Mesothelial cell of epicardium (in vitro differentiated cells): ENCODE measurements at regions not wholly inside any gene's neighbourhood (a gene's known extent, or its start where the extent isn't known, plus 50 kb on each side); places are given as distances from the start of the nearest gene placed in this dataset.

ENCODE experiments used
- DNase-seq, 2 experiments: peaks; one replicate each; pipeline ENCODE4 v3.0.0; 2021; ENCODE audit warnings: low spot score in 2 of 2; ENCODE audit not compliant: unreplicated experiment in 2 of 2
- H3K27ac Mint-ChIP-seq: 2 replicates; pipeline ENCODE4 v1.8.0; 2021; ENCODE audit warnings: mixed read lengths
- H3K27me3 Mint-ChIP-seq: 2 replicates; pipeline ENCODE4 v1.8.0; 2021; ENCODE audit warnings: low read depth, mixed read lengths
- H3K36me3 Mint-ChIP-seq: 2 replicates; pipeline ENCODE4 v1.8.0; 2021; ENCODE audit warnings: mixed read lengths
- H3K4me1 Mint-ChIP-seq: 2 replicates; pipeline ENCODE4 v1.8.0; 2021; ENCODE audit warnings: mixed read lengths
- H3K4me3 Mint-ChIP-seq: 2 replicates; pipeline ENCODE4 v1.8.0; 2021; ENCODE audit warnings: mild to moderate bottlenecking, moderate library complexity, mixed read lengths
- H3K9me3 Mint-ChIP-seq: 2 replicates; pipeline ENCODE4 v1.8.0; 2021; ENCODE audit warnings: mixed read lengths
- TF ChIP-seq, protein P1 (sequence below): fragments of 200-600 bp; sonication (generic); IDR thresholded peaks from one replicate; pipeline ENCODE4 v1.5.0; 2021; ENCODE audit warnings: antibody characterized with exemption; ENCODE audit not compliant: unreplicated experiment

DNA sequence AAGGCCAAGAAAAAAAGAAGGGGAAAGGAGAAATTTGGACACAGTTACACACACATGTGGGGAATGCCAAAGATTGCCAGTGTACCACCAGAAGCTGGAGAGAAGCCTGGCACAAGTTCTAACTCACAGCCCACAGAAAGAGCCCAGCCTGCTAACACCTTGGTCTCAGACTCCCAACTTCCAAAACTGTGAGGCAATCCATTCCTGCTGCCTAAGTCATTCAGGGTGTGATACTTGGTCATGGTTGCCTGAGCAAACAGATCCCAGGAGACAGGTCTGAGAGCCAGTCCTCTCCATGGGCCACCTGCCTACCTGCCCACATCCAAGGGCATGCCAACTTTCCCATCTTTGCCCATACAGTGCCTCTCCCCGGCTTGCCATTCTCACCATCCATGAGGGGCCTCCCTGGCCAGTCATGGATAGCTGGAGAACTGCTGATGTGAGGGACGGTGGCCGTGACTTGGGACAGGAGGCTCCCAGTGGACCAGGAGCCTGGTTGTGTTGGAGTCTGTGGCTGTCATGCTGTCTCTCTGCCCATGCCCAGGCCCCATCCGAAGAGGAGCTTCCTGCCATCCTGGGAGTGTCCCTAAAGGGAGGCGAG is 198.0 kb upstream of the RTL1 start:
- no peaks in the 10 kb centered on the region for H3K27me3 Mint-ChIP-seq
- H3K27ac Mint-ChIP-seq, result no peak overlapping the region
- no peaks in the 10 kb centered on the region for H3K4me1 Mint-ChIP-seq
- H3K4me3 Mint-ChIP-seq, result no peak overlapping the region
- TF ChIP-seq, protein P1, sequence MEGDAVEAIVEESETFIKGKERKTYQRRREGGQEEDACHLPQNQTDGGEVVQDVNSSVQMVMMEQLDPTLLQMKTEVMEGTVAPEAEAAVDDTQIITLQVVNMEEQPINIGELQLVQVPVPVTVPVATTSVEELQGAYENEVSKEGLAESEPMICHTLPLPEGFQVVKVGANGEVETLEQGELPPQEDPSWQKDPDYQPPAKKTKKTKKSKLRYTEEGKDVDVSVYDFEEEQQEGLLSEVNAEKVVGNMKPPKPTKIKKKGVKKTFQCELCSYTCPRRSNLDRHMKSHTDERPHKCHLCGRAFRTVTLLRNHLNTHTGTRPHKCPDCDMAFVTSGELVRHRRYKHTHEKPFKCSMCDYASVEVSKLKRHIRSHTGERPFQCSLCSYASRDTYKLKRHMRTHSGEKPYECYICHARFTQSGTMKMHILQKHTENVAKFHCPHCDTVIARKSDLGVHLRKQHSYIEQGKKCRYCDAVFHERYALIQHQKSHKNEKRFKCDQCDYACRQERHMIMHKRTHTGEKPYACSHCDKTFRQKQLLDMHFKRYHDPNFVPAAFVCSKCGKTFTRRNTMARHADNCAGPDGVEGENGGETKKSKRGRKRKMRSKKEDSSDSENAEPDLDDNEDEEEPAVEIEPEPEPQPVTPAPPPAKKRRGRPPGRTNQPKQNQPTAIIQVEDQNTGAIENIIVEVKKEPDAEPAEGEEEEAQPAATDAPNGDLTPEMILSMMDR, result no peak
- peaks cover 17% of the 10 kb centered on the region for H3K9me3 Mint-ChIP-seq
- H3K36me3 Mint-ChIP-seq, result no peaks in the 10 kb centered on the region
- no peak for DNase-seq

DNA sequence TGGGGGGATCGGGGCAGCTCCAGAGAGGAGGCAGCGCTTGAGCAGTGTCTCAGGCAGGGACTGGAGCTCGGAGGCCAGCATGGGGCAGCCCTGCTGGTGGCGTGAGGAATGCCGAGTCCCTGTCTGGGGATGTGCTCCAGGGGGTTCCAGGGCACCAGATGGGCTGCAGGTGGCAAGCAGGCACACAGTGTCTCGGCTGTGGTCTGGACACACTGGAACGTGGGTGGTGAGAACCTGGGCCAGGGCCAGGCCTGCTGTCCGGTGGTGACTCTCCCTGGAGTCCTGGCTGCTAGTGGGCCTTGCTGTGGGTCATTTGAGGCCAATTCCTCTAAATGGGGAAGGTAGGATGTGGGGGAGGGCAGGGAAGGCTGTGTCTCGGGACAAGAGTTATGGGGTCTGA is 199.4 kb upstream of the RTL1 start:
- H3K27ac Mint-ChIP-seq, result no peak overlapping the region
- peak in 1 of 2 experiments; percentile 28 for DNase-seq
- H3K9me3 Mint-ChIP-seq, result peaks cover 30% of the 10 kb centered on the region
- no peak overlapping the region for H3K4me3 Mint-ChIP-seq
- no peaks in the 10 kb centered on the region for H3K36me3 Mint-ChIP-seq
- no peaks in the 10 kb centered on the region for H3K4me1 Mint-ChIP-seq
- H3K27me3 Mint-ChIP-seq, result no peaks in the 10 kb centered on the region
- TF ChIP-seq, protein P1, result no peak

DNA sequence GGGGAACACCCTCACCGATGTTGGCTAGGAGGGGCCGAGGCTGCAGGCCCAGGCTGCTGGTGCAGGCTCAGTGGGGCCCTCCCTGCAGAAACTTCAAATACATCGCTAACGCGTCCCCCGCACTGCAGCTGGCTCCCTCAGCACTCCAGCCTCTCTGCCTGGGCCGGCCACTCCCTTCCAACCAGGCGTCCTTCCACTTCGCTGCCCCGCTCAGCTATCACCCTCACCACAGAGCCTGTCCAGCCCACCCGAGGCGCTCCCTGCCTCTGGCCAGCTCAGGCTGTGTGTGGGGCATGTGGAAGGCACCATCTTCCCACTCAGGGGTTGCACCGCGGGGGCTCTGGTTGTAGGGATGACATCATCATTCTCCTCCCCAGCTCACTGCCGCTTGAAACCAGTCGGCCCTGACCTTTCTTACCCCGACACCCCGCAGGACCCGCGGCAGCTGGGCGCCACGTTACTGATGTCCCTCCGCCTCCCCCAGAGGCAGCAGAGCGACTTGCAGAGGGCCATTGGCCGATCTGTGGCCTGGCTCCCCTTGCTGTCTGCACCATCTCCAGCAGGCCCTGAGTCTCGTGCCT is 199.9 kb upstream of the RTL1 start:
- DNase-seq, result peak in 1 of 2 experiments; percentile 37
- TF ChIP-seq, protein P1, result no peak
- Mint-ChIP-seq H3K4me1 (no peaks in the 10 kb centered on the region), H3K27me3 (no peaks in the 10 kb centered on the region), H3K4me3 (no peak overlapping the region), H3K9me3 (peaks cover 31% of the 10 kb centered on the region), H3K36me3 (no peaks in the 10 kb centered on the region), H3K27ac (no peak overlapping the region)

DNA sequence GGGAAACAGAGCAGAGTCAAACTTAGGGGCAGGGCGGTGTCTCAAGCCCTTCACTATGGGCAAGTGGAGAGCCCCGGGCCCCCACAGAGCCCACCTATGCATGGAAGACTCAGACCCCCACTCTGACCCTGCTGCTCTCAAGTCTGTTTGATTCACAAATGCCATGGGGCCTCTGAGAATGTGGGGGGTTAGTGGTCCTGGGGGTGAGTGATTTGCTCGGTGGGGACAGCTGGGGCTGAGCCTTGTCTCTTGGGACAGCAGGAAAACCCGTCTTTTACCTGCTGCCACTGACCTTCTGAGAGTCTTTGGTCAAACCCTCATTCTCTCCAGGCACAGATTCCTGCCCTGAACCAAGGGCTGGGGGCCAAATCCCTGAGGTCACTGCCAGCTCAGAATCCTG is 201.0 kb upstream of the RTL1 start:
- no peak for DNase-seq
- Mint-ChIP-seq H3K36me3 (no peaks in the 10 kb centered on the region), H3K27me3 (no peaks in the 10 kb centered on the region), H3K4me3 (no peak overlapping the region), H3K4me1 (no peaks in the 10 kb centered on the region), H3K27ac (no peak overlapping the region), H3K9me3 (peaks cover 27% of the 10 kb centered on the region)
- TF ChIP-seq, protein P1, result no peak

DNA sequence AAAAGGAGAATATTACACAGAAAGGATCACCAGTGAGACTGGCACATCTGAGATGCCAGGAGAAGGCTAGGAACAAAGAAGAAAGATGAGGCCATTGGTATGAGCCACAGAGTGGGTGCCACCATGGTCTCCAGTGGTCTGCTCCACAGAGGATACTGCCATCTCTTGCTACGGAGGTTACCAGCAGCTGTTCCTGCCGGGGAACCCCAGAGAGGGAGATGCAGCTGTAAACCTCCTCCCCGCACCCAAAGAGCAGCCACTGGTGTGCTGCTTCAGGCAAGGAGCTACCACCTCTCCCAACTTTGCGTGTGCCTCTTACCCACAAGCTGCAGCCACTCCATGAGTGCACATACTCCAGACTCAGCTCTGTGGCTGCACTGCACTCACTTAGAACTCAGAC is 201.5 kb upstream of the RTL1 start:
- DNase-seq, result no peak
- Mint-ChIP-seq H3K27ac (no peak overlapping the region), H3K9me3 (peaks cover 25% of the 10 kb centered on the region), H3K4me3 (no peak overlapping the region), H3K27me3 (no peaks in the 10 kb centered on the region), H3K36me3 (no peaks in the 10 kb centered on the region), H3K4me1 (no peaks in the 10 kb centered on the region)
- TF ChIP-seq, protein P1, result no peak
